HEK293T (cell line): ENCODE measurements at regions not wholly inside any gene's neighbourhood (a gene's known extent, or its start where the extent isn't known, plus 50 kb on each side); places are given as distances from the start of the nearest gene placed in this dataset.
A peak's percentile ranks its signal among the peaks of the same experiment; 100 is the strongest.

Experiments
- FOXK2 ChIP-seq: fragments of 450-650 bp; IDR thresholded peaks from 2 replicates; pipeline ENCODE4 v1.6.1; 2016; ENCODE audit warnings: mild to moderate bottlenecking
- FOXM1 ChIP-seq: fragments of 450-650 bp; IDR thresholded peaks from 2 replicates; pipeline ENCODE4 v1.6.1; 2017; ENCODE audit warnings: mild to moderate bottlenecking, borderline replicate concordance
- NFRKB ChIP-seq: fragments of 450-650 bp; IDR thresholded peaks from 2 replicates; pipeline ENCODE4 v1.6.1; 2016; ENCODE audit warnings: mild to moderate bottlenecking, moderate library complexity
- SUZ12 ChIP-seq: fragments of 450-650 bp; IDR thresholded peaks from 2 replicates; pipeline ENCODE4 v1.6.1; 2016; ENCODE audit warnings: mild to moderate bottlenecking
- TF ChIP-seq, protein P1 (sequence below): fragments of 450-650 bp; IDR thresholded peaks from 2 replicates; pipeline ENCODE4 v1.6.1; 2016

DNA sequence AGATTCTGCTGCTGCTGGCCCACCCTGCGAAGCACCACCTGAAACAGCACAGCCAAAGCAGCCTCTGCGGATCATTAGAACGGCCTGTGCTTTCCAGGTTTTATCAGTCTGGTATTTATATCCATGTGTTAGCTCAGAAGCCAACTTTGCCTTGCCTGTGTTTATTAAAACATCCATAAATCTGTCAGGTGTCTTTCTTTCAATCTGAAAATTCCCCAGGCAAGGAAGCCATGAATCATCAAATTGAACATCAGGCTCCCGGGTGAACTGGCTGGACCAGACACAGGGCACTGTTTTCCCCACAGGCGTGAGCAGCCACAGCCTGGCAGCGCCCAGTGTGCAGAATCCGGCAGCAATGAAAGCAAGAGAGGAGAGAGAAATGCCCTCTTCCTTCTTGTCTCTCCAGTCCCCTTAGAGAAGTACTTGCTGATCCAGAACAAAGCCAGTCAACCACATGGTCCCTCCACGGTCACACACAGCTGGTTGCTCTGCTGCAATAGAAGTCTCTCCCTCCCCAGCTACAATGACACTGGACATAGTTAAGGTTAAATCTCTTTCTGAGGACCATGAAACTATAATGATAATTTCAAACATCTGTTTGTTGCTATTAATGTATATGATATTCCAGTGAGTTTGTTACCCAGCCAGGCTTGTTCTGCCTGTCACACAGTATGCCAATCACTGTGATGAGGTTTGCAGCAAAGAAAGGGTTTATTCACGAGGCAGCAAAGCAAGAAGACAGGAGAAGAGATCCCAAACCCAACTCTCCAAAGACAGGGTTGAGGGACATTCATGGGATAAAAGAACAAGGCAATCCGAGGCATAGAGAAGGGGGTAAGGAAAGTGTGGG, 212.1 kb upstream of the FMN2 start:
- no peak for TF ChIP-seq FOXK2
- no peak for TF ChIP-seq NFRKB
- TF ChIP-seq SUZ12, result no peak
- TF ChIP-seq, protein P1, sequence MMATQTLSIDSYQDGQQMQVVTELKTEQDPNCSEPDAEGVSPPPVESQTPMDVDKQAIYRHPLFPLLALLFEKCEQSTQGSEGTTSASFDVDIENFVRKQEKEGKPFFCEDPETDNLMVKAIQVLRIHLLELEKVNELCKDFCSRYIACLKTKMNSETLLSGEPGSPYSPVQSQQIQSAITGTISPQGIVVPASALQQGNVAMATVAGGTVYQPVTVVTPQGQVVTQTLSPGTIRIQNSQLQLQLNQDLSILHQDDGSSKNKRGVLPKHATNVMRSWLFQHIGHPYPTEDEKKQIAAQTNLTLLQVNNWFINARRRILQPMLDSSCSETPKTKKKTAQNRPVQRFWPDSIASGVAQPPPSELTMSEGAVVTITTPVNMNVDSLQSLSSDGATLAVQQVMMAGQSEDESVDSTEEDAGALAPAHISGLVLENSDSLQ, result 0 out of 2 replicates have a peak, but pooled peaks have one; percentile 31
- no peak for TF ChIP-seq FOXM1
